Mesenchymal stem cell (in vitro differentiated cells and primary cell): ENCODE measurements at regions not wholly inside any gene's neighbourhood (a gene's known extent, or its start where the extent isn't known, plus 50 kb on each side); places are given as distances from the start of the nearest gene placed in this dataset.
"Not testable (repeated sequence)": the region's sequence is repeated elsewhere in the genome, so short reads cannot be mapped to it uniquely, and the experiment has no call there.

Source experiments
- DNase-seq: peaks from one replicate; pipeline ENCODE4 v3.0.0-alpha.2; 2013
- H2AFZ ChIP-seq: one replicate; pipeline ENCODE4 v1.6.1; 2013; ENCODE audit warnings: low read depth, mild to moderate bottlenecking, control low read depth, inconsistent platforms, low read length, moderate library complexity
- H2AK5ac ChIP-seq: 2 replicates; pipeline ENCODE4 v1.6.1; 2013; ENCODE audit warnings: low read length, moderate library complexity, mild to moderate bottlenecking, inconsistent platforms; ENCODE audit not compliant: severe bottlenecking
- H2BK120ac ChIP-seq: one replicate; pipeline ENCODE4 v1.6.1; 2013; ENCODE audit warnings: low read depth, mild to moderate bottlenecking, inconsistent platforms, low read length, moderate library complexity
- H2BK12ac ChIP-seq, 2 experiments: one replicate each; pipeline ENCODE4 v1.6.1; 2013; ENCODE audit warnings: inconsistent platforms in 2 of 2, low read length in 2 of 2, mild to moderate bottlenecking in 2 of 2, moderate library complexity in 2 of 2, control low read depth in 1 of 2
- H2BK15ac ChIP-seq: one replicate; pipeline ENCODE4 v1.6.1; 2013; ENCODE audit warnings: mild to moderate bottlenecking, low read depth, inconsistent platforms; ENCODE audit not compliant: poor library complexity, severe bottlenecking
- H2BK5ac ChIP-seq: 2 replicates; pipeline ENCODE4 v1.6.1; 2013; ENCODE audit warnings: low read depth, mild to moderate bottlenecking, low read length, control low read depth, inconsistent platforms; ENCODE audit not compliant: poor library complexity, severe bottlenecking
- H3K14ac ChIP-seq, 2 experiments: one replicate each; pipeline ENCODE4 v1.6.1; 2013; ENCODE audit warnings: inconsistent platforms in 2 of 2, low read length in 2 of 2, control low read depth in 1 of 2, mild to moderate bottlenecking in 1 of 2, moderate library complexity in 1 of 2
- H3K18ac ChIP-seq, 2 experiments: one replicate each; pipeline ENCODE4 v1.6.1; 2013; ENCODE audit warnings: inconsistent platforms in 2 of 2, low read length in 2 of 2, control low read depth in 1 of 2, low read depth in 1 of 2, mild to moderate bottlenecking in 1 of 2
- H3K23ac ChIP-seq, 2 experiments: one replicate each; pipeline ENCODE4 v1.6.1; 2013; ENCODE audit warnings: inconsistent platforms in 2 of 2, low read length in 2 of 2, mild to moderate bottlenecking in 2 of 2, moderate library complexity in 2 of 2, control low read depth in 1 of 2
- H3K27ac ChIP-seq: 2 replicates; pipeline ENCODE4 v1.5.1; 2013; ENCODE audit warnings: mild to moderate bottlenecking, moderate library complexity, low read length, control low read depth, inconsistent platforms; ENCODE audit not compliant: poor library complexity, severe bottlenecking
- H3K27me3 ChIP-seq, 2 experiments: 2 replicates each; pipeline versions ENCODE4 v1.6.1 to v1.7.0; 2013; ENCODE audit warnings: low read length in 2 of 2, mild to moderate bottlenecking in 2 of 2, moderate library complexity in 2 of 2, control low read depth in 1 of 2, inconsistent platforms in 1 of 2; ENCODE audit not compliant: control insufficient read depth in 1 of 2, insufficient read depth in 1 of 2
- H3K36me3 ChIP-seq, 2 experiments: 2 replicates each; pipeline versions ENCODE4 v1.6.1 to v1.7.0; 2013; ENCODE audit warnings: low read length in 2 of 2, control low read depth in 1 of 2, inconsistent platforms in 1 of 2, low read depth in 1 of 2, mild to moderate bottlenecking in 1 of 2; ENCODE audit not compliant: insufficient read depth in 2 of 2, control insufficient read depth in 1 of 2
- H3K4ac ChIP-seq, 2 experiments: one replicate each; pipeline ENCODE4 v1.6.1; 2013; ENCODE audit warnings: inconsistent platforms in 2 of 2, low read length in 2 of 2, mild to moderate bottlenecking in 2 of 2, moderate library complexity in 2 of 2, control low read depth in 1 of 2, low read depth in 1 of 2
- H3K4me1 ChIP-seq: 2 replicates; pipeline ENCODE4 v1.6.1; 2013; ENCODE audit warnings: low read depth, low read length, control low read depth; ENCODE audit not compliant: control insufficient read depth, insufficient read depth
- H3K4me2 ChIP-seq: 2 replicates; pipeline ENCODE4 v1.6.1; 2013; ENCODE audit warnings: low read length, mild to moderate bottlenecking, inconsistent platforms; ENCODE audit not compliant: poor library complexity, severe bottlenecking
- H3K4me3 ChIP-seq, 2 experiments: 2 replicates each; pipeline versions ENCODE4 v1.5.1 to v1.7.0; 2013; ENCODE audit warnings: low read length in 2 of 2, mild to moderate bottlenecking in 2 of 2, control low read depth in 1 of 2, low read depth in 1 of 2; ENCODE audit not compliant: insufficient read depth in 1 of 2
- H3K79me1 ChIP-seq: replicated peaks from 2 replicates; pipeline ENCODE4 v1.6.1; 2013; ENCODE audit warnings: mild to moderate bottlenecking, control low read depth, low read length, inconsistent platforms; ENCODE audit not compliant: poor library complexity, severe bottlenecking
- H3K9ac ChIP-seq: 2 replicates; pipeline ENCODE4 v1.7.0; 2013; ENCODE audit warnings: mild to moderate bottlenecking, low read length, moderate library complexity
- H3K9me3 ChIP-seq: 2 replicates; pipeline ENCODE4 v1.7.0; 2013; ENCODE audit warnings: mild to moderate bottlenecking, low read length; ENCODE audit not compliant: control insufficient read depth
- H4K8ac ChIP-seq: one replicate; pipeline ENCODE4 v1.6.1; 2013; ENCODE audit warnings: inconsistent platforms, mild to moderate bottlenecking, low read length, moderate library complexity
- H4K91ac ChIP-seq: one replicate; pipeline ENCODE4 v1.6.1; 2013; ENCODE audit warnings: mild to moderate bottlenecking, low read length, inconsistent platforms
- WGBS: methylation state at CpG from one replicate; pipeline ENCODE4 v1.1.7; 2013; ENCODE audit warnings: mixed read lengths; 5-methylcytosine and 5-hydroxymethylcytosine counted together

DNA sequence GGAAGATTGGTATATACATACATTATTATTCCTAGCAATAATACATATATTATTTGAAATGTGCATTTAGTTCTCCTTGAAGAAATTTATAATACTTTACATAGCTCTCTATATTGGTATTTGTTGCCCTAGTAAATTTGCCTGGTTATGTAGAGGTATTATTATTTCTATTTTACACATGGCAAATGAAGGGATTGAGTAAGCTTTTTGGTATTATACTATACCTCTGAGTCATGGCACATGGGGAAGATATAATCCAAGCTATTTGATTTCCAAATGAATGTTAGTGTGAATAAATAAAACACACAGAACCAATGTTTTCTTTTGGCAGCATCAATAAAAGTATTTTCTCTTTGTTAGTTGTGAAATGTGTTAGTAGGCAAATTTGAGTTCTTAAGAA, 409.6 kb upstream of the SLC35B3 start:
- no peaks in the 10 kb centered on the region for H3K27me3 ChIP-seq
- no peak overlapping the region for H2AFZ ChIP-seq
- H3K9ac ChIP-seq, result no peak overlapping the region
- no peak overlapping the region for H4K91ac ChIP-seq
- no peak overlapping the region for H3K18ac ChIP-seq
- no peak overlapping the region for H3K23ac ChIP-seq
- no peaks in the 10 kb centered on the region for H3K79me1 ChIP-seq
- H2BK12ac ChIP-seq, result no peak overlapping the region
- no peak overlapping the region for H3K4me2 ChIP-seq
- no peak overlapping the region for H2BK5ac ChIP-seq
- no peaks in the 10 kb centered on the region for H3K4me1 ChIP-seq
- peaks cover 21% of the 10 kb centered on the region for H3K9me3 ChIP-seq
- H4K8ac ChIP-seq, result no peak overlapping the region
- H2BK15ac ChIP-seq, result no peak overlapping the region
- H3K4ac ChIP-seq, result no peak overlapping the region
- H2AK5ac ChIP-seq, result no peak overlapping the region
- H3K36me3 ChIP-seq, result no peaks in the 10 kb centered on the region
- no peak for DNase-seq
- no peak overlapping the region for H3K4me3 ChIP-seq
- no peak overlapping the region for H3K14ac ChIP-seq
- H2BK120ac ChIP-seq, result no peak overlapping the region
- H3K27ac ChIP-seq, result no peak overlapping the region

DNA sequence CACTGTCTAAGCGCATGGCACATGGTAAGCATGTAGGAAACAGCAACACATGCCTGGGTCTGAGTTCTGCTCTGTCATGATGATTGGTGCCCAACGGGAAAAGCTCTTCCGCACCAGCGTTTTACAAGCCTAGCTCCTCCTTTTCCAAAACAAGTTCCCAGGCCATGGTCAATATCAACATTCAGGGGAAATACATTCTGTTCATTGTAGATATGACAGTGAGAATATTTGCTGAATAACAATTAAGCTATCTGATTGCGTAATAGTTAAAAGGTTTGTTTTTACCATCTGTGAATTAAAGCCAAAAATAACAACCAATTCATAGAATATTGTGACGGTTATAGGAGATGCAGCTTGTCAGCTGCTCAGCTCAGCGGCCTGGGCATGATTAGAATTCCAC, 404.3 kb upstream of the SLC35B3 start:
- H3K4me1 ChIP-seq, result no peaks in the 10 kb centered on the region
- no peaks in the 10 kb centered on the region for H3K27me3 ChIP-seq
- no peak overlapping the region for H2BK120ac ChIP-seq
- H3K9me3 ChIP-seq, result peaks cover 12% of the 10 kb centered on the region
- H2BK5ac ChIP-seq, result no peak overlapping the region
- H3K9ac ChIP-seq, result no peak overlapping the region
- no peak overlapping the region for H4K91ac ChIP-seq
- WGBS, result 90% methylated on average over 4 of the region's 7 CpGs
- H4K8ac ChIP-seq, result no peak overlapping the region
- no peak overlapping the region for H3K4me2 ChIP-seq
- H3K4me3 ChIP-seq, result no peak overlapping the region
- H3K14ac ChIP-seq, result no peak overlapping the region
- no peak overlapping the region for H3K18ac ChIP-seq
- H2BK15ac ChIP-seq, result no peak overlapping the region
- no peak overlapping the region for H3K23ac ChIP-seq
- no peak for DNase-seq
- no peak overlapping the region for H2AFZ ChIP-seq
- H2AK5ac ChIP-seq, result no peak overlapping the region
- no peaks in the 10 kb centered on the region for H3K36me3 ChIP-seq
- H3K4ac ChIP-seq, result no peak overlapping the region
- H3K79me1 ChIP-seq, result no peaks in the 10 kb centered on the region
- no peak overlapping the region for H3K27ac ChIP-seq
- H2BK12ac ChIP-seq, result no peak overlapping the region

DNA sequence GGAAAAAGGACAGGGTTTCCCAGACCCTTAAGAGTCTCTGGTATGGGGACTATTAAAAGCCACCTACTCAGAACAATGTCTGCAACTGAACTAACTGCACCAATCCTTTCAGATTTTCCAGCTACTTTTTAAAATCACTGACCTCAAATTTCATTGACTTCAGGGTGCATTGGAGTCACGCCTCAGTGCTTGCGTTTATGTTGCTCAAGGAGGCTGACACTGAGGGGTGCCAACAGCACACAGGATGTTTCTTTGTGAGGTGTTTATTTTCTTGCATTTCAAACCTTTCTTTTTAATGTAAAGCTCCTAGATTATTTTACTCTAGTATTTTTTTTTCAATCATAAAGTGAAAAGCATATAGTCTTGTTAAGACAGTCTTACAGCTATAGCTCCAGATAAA, 402.0 kb upstream of the SLC35B3 start:
- H3K18ac ChIP-seq, result no peak overlapping the region
- no peak overlapping the region for H3K27ac ChIP-seq
- no peak overlapping the region for H2BK120ac ChIP-seq
- H3K4me3 ChIP-seq, result no peak overlapping the region
- H3K4me1 ChIP-seq, result no peaks in the 10 kb centered on the region
- H3K14ac ChIP-seq, result no peak overlapping the region
- WGBS, result no CpG with 5 or more reads among the region's 2 CpGs
- H2BK15ac ChIP-seq, result no peak overlapping the region
- H2AFZ ChIP-seq, result no peak overlapping the region
- no peak overlapping the region for H4K91ac ChIP-seq
- H2BK12ac ChIP-seq, result no peak overlapping the region
- no peaks in the 10 kb centered on the region for H3K27me3 ChIP-seq
- H3K79me1 ChIP-seq, result no peaks in the 10 kb centered on the region
- H3K4me2 ChIP-seq, result no peak overlapping the region
- no peak overlapping the region for H3K9ac ChIP-seq
- no peaks in the 10 kb centered on the region for H3K36me3 ChIP-seq
- no peak overlapping the region for H2BK5ac ChIP-seq
- no peak overlapping the region for H4K8ac ChIP-seq
- DNase-seq, result no peak
- H3K9me3 ChIP-seq, result peaks cover 4% of the 10 kb centered on the region
- H3K23ac ChIP-seq, result no peak overlapping the region
- no peak overlapping the region for H2AK5ac ChIP-seq
- no peak overlapping the region for H3K4ac ChIP-seq

DNA sequence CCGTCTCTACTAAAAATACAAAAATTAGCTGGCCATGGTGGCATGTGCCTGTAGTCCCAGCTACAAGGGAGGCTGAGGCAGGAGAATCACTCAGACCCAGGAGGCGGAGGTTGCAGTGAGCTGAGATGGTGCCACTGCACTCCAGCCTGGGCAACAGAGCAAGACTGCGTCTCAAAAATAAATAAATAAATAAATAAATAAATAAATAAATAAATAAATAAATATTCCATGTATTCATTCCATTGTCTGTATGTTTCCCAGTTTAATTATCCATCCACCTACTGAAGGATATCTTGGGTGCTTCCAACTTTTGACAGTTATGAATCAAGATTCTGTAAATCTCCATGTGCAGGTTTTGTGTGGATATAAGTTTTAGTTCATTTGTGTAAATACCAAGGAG, 397.4 kb upstream of the SLC35B3 start:
- not testable (repeated sequence) for H3K27ac ChIP-seq, DNase-seq, H3K4me3 ChIP-seq, H2AFZ ChIP-seq, H3K23ac ChIP-seq, H3K14ac ChIP-seq, H3K4me1 ChIP-seq, H4K91ac ChIP-seq, H3K9ac ChIP-seq, H3K79me1 ChIP-seq, H3K36me3 ChIP-seq, H2BK5ac ChIP-seq, H4K8ac ChIP-seq, H3K18ac ChIP-seq, H3K27me3 ChIP-seq, H2AK5ac ChIP-seq, H3K4me2 ChIP-seq, H3K4ac ChIP-seq, H2BK120ac ChIP-seq, H2BK15ac ChIP-seq, H2BK12ac ChIP-seq, H3K9me3 ChIP-seq
- 100% methylated on average over 1 of the region's 3 CpGs for WGBS
